ENCODE measurements at regions not wholly inside any gene's neighbourhood (a gene's known extent, or its start where the extent isn't known, plus 50 kb on each side); places are given as distances from the start of the nearest gene placed in this dataset.

DNA sequence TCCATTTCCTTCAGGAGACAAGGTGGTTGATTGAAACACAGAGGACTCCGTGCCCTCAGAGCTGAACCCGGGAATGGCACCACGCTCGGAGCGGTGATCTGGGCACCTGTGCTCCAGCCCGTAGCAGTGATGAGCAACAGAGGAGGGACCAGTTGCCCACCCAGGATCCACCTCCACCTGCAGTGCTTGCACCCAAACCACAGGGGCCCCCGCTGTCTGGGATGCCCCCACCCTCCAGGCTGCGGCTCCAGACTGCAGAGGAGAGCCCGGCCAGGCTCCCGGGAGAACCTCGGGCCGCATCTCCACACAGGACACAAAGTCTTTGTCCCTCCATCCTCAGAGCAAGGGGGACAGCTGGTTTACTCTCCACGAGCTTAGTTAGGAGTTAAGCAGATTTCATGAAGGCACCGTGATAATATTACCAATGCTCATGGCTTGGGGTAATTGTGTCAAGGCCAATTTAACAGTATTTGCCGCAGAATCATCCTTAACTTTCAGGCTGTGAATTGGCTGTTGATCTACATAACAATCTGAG, 100.6 kb downstream of the TNFAIP2 start:
- TF ChIP-seq, protein P1, sequence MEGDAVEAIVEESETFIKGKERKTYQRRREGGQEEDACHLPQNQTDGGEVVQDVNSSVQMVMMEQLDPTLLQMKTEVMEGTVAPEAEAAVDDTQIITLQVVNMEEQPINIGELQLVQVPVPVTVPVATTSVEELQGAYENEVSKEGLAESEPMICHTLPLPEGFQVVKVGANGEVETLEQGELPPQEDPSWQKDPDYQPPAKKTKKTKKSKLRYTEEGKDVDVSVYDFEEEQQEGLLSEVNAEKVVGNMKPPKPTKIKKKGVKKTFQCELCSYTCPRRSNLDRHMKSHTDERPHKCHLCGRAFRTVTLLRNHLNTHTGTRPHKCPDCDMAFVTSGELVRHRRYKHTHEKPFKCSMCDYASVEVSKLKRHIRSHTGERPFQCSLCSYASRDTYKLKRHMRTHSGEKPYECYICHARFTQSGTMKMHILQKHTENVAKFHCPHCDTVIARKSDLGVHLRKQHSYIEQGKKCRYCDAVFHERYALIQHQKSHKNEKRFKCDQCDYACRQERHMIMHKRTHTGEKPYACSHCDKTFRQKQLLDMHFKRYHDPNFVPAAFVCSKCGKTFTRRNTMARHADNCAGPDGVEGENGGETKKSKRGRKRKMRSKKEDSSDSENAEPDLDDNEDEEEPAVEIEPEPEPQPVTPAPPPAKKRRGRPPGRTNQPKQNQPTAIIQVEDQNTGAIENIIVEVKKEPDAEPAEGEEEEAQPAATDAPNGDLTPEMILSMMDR (conservative IDR thresholded peaks at IDR 0.05; ENCODE audit: low read depth in 2 of 2): no peak
- TF ChIP-seq EZH2 (IDR thresholded peaks at IDR 0.05; ENCODE audit: low read depth, unreplicated experiment) (no peak), POLR2AphosphoS5 (IDR thresholded peaks at IDR 0.05; ENCODE audit: low read depth) (no peak), ZNF331 (CRISPR knock-in tag; IDR thresholded peaks at IDR 0.05; ENCODE audit: low read depth) (no peak), EZH2phosphoT487 (IDR thresholded peaks at IDR 0.05; ENCODE audit: unreplicated experiment) (no peak)
- TF ChIP-seq, protein P2, sequence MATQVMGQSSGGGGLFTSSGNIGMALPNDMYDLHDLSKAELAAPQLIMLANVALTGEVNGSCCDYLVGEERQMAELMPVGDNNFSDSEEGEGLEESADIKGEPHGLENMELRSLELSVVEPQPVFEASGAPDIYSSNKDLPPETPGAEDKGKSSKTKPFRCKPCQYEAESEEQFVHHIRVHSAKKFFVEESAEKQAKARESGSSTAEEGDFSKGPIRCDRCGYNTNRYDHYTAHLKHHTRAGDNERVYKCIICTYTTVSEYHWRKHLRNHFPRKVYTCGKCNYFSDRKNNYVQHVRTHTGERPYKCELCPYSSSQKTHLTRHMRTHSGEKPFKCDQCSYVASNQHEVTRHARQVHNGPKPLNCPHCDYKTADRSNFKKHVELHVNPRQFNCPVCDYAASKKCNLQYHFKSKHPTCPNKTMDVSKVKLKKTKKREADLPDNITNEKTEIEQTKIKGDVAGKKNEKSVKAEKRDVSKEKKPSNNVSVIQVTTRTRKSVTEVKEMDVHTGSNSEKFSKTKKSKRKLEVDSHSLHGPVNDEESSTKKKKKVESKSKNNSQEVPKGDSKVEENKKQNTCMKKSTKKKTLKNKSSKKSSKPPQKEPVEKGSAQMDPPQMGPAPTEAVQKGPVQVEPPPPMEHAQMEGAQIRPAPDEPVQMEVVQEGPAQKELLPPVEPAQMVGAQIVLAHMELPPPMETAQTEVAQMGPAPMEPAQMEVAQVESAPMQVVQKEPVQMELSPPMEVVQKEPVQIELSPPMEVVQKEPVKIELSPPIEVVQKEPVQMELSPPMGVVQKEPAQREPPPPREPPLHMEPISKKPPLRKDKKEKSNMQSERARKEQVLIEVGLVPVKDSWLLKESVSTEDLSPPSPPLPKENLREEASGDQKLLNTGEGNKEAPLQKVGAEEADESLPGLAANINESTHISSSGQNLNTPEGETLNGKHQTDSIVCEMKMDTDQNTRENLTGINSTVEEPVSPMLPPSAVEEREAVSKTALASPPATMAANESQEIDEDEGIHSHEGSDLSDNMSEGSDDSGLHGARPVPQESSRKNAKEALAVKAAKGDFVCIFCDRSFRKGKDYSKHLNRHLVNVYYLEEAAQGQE (IDR thresholded peaks at IDR 0.05; ENCODE audit: unreplicated experiment): no peak

Data from GM23338 (cell line).